Vagina (tissue), 2 donors: ENCODE measurements at regions not wholly inside any gene's neighbourhood (a gene's known extent, or its start where the extent isn't known, plus 50 kb on each side); places are given as distances from the start of the nearest gene placed in this dataset.

ENCODE experiments used
- CTCF ChIP-seq, 3 experiments: fragments of 450-650 bp in 2 of 3; fragments of 200-600 bp in 1 of 3; sonication (generic) in 1 of 3; IDR thresholded peaks; one replicate each; pipeline ENCODE4 v1.5.1; 2017 to 2019; ENCODE audit warnings: antibody characterized with exemption in 3 of 3, mild to moderate bottlenecking in 2 of 3, moderate library complexity in 2 of 3
- POLR2A ChIP-seq, 2 donors: fragments of 450-650 bp; IDR thresholded peaks; one replicate each; pipeline ENCODE4 v1.6.1; 2017; ENCODE audit warnings: antibody characterized with exemption in 2 of 2, mild to moderate bottlenecking in 2 of 2, moderate library complexity in 2 of 2

GRCh38 chr1:201778279-201779065, 50.5 kb upstream of the IPO9 start:
- TF ChIP-seq POLR2A (IDR thresholded peaks at IDR 0.05) (no peak), CTCF (IDR thresholded peaks at IDR 0.05) (no peak)
